ENCODE measurements at regions not wholly inside any gene's neighbourhood (a gene's known extent, or its start where the extent isn't known, plus 50 kb on each side); places are given as distances from the start of the nearest gene placed in this dataset.

DNA sequence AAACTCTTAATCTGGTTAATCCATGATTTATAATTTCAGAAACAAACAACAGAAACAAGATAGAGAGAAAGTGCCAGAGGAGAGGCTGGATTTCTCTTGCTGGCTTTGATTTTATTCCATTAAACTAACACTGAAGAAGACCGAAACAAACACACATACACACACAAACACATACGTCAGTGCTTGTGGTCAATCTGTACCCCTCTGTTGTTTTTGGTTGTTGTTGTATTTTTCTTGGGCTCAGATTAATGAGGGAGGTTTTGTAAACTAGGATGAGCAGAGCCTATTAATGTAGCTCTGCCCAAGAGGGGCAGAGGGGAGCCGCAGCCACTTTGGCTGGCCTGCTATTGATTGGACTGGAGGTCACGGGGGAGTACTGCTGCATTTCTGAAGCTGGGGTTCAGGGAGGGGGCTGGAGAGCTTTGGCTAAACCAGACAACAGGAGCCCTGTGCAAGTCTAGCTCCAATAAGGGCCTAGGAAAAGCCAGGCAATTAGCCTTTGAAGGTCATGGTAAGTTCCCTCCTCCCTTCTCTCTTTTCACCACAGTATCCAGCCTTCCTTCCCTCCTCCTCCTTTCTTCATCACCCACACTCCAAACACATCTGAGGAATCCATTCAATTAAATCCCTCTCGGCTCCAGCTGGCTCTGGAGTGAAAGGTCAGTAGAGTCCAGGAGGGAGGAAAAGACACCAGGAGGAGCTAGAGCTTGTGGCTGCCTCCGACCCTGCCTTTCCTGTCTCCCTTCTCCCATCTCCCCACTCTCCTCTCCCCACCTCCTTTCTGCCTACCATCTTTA, 344.1 kb upstream of the LMO3 start:
- no peak for DNase-seq

DNA sequence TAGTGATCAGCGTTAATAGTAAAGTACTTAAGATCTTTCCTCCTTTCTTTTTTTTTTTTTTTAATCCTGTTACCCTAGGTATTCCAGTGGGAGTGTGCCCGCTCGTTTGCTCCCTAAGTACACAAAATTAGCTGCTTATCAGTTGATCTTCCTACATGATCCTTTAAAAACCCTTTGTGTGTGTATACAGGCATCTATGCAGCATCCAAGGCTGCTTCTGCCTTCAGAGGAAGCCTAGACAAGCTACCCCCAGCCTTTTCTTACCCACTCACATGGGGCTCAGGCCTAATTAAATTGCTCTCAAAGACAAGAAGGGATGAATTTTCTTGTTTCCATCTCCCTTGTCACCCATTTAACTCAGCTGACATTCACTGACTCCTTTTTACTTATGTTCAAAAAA, 343.4 kb upstream of the LMO3 start:
- DNase-seq, result no peak

DNA sequence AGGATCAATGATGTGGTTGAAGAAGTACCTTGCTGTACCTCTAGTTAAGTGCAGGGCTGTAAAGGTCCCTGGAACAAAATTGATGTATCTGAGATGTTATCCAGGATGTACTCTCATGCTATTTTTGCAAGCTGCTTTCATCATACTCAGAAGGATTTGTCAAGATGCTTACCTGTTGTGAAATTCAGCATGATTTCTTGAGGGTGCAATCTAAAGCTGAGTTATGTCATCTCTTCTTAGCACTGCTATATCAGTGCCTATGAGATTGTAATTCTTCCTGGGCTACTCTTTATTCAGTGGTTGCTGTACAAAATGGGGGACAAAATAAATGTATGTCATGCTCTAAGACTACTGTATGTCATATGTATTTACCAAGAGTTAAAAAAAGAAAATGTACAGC, 340.7 kb upstream of the LMO3 start:
- no peak for DNase-seq

DNA sequence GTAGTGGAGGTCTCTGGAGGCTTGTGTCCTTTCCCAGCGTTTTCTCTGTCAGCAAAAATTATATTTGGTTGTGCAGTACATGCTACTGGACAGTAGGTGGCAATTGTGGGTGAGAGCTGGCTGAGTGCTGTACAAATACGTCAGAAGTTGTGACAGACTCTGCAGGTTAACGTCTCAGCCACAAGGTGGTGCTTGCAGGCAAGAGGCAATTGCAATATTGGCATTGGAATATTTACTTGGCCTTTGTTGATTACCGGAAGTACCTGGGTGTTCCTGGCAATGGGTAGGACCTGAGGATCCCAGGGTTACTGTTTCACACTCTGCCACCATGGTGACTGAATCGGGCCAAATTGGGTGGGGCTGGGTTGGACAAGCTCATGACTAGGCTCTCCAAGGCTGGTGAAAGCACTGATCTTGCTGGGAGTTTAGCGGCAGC, 333.9 kb upstream of the LMO3 start:
- peak; percentile 85 for DNase-seq

DNA sequence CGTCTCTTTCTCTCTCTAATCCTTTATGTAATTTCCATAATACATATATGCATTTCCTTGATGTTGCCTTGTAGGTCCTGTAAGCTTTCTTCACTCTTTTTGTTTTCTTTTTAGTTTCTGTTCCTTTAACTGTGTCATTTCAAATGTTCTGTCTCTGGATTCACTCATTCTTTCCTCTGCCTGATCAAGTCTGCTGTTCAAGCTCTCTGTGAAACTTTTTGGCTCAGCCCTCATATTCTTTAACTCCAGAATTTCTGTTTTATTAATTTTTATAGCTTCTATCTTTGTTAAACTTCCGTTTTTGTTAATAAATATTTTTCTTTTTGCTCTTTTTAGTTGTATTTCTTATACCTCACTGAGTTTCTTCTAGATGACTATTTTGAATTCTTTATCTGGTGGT, 321.3 kb upstream of the LMO3 start:
- DNase-seq, result no peak

DNA sequence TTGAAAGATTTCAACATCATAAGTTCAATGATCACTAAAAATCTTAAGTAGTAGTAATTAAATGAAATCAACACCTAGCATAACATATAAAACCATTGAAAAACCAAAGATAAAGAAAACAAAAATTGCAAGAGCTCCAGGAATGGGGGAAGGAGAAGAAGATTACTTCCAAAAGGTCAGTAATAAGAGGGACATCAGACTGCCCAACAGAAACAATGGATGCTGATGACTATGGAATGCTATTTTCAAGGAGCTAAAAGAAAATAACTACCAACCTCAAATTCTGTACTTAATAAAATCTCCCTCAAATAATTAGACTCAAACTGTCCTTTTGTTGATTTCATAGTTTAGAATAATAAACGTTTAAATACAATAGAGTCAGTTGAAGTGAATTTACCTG, 314.5 kb upstream of the LMO3 start:
- no peak for DNase-seq

DNA sequence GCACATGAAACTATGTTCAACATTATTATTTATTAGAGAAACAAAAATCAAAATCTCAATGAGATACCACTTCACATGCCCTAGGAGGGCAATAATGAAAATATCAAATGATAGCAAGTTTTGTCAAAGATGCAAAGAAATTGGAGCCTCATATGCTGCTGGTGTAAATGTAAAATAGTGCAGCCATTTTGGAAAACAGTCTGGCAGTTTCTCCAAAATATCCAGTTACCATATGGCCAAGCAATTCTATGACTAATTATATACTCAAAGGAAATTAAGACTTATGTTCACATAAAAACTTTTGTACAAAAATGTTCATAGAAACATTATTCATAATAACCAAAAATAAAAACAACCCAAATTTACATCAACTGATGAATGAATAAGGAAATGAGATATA, 313.6 kb upstream of the LMO3 start:
- no peak for DNase-seq

DNA sequence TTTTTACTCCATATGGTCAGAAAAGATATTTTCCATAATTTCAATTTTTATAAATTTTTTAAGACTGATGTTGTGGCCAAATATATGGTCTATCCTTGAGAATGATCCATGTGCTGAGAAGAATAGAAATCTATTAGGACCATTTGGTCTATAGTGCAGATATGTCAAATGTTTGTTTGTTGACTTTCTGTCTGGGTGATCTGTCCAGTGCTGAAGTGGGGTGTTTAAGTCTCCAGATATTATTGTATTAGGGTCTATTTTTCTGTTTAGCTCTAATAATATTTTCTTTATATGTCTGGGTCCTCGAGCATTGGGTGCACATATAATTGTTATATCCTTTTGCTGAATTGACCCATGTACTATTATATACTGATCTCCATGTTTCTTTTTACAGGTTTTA, 308.9 kb upstream of the LMO3 start:
- no peak for DNase-seq

DNA sequence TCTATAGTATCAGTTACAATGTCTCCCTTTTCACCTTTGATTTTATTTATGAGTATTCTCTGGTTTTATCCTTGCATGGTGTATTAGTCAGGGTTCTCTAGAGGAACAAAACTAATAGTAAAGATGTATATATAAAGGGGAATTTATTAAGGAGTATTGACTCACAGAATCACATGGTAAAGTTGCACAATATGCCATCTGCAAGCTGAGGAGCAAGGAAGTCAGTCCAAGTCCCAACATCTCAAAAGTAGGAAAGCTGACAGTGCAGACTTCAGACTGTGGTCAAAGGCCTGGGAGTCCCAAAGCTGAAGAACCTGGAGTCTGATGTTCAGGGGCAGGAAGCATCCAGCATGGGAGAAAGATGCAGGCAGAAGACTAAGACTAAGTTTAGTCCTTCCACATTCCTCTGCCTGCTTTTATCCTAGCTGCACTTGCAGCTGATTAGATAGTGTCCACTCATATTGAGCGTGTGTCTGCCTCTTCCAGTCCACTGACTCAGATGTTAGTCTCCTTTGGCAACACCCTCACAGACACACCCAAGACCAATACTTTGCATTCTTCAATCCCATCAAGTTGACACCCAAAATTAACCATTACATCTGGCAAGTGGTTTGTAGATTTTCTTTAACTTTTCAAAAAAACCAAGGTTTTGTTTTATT, 308.0 kb upstream of the LMO3 start:
- DNase-seq, result no peak

DNA sequence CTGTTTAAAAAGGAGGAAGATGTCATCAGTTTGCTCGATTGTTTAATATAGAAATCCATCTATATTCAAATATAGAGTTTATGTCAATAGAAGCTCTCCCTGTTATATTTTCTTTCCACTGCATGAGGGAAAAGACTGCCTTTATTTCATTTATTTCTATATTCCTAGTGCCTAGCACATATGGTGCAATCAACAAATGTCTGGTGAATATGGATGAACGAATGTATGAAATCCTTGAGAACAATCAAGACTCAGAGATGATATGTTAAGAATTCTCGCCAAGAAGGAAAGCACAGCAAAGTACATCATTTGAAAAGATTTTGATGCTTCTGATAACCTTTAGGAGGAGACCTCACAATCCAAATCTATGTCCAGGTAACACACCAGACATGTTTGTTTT, 296.0 kb upstream of the LMO3 start:
- no peak for DNase-seq

DNA sequence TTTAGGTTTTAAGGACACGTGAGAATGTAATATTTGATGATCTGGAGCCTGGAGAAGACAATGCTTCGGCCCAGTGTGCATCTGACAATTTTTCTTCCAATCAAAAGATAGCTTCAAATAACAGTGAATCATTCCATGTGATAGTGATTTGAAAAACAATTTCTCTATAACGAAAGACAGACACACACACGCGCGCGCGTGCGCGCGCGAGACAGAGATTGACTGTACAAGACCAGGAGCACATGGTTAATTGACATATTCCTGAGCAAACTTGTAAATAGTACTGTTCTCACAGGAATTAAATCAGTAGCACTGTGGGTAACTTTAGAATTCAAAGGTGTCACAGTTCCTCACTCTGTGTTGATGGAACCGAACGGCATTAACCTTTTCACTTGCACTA, 287.5 kb upstream of the LMO3 start:
- DNase-seq, result no peak

DNA sequence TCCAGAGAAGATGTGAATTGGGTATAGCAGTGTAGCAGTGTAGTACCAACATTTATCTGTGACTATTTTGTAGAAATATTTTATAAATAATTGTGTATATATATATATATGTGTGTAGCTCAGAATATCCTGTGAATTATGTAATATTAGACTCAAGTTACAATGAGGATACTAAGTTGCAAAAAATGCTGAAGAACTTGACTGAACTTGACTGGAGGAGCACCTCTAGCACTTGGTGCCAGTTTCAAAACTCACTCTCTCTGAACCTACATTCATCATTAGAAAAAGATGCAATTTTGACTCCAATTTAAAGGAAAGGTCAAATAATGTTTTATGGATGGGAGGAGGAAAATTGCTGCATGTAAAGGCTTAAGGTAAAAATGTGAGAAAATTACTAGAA, 285.7 kb upstream of the LMO3 start:
- no peak for DNase-seq

DNA sequence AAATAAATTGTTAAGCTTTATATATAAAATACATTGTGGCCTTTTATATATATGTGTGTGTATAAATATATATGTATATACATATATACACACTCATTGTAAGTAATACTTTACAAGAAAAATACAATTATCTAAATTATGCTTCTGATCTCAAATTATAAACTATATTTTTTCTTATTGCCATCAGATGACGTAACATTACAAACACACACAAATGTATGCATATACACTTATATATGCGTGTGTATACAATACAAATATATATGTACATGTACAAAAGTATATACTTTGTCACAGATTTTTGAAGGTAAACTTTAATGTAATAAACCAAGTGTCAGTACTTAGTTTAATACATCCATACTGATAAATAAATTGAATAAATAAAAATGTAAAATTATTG, 278.9 kb upstream of the LMO3 start:
- no peak for DNase-seq

DNA sequence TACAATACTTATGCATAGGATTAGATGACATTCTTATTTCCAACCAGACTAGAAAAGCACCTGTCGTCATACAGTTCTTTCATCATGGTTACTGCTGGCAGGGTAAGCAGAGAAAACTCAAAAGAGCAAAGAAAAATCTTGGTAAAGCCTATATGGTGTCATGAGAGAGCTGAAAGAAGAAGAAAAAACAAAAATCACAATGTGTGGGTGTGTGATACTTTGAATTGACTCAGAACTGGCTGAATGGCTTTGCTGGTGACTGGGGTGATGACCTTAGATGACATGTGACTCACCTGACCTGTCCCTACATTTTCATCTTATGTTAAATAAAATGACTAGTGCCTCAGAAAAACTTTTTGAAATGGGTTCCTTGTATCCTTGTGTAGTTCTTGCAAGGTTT, 278.1 kb upstream of the LMO3 start:
- DNase-seq, result no peak

DNA sequence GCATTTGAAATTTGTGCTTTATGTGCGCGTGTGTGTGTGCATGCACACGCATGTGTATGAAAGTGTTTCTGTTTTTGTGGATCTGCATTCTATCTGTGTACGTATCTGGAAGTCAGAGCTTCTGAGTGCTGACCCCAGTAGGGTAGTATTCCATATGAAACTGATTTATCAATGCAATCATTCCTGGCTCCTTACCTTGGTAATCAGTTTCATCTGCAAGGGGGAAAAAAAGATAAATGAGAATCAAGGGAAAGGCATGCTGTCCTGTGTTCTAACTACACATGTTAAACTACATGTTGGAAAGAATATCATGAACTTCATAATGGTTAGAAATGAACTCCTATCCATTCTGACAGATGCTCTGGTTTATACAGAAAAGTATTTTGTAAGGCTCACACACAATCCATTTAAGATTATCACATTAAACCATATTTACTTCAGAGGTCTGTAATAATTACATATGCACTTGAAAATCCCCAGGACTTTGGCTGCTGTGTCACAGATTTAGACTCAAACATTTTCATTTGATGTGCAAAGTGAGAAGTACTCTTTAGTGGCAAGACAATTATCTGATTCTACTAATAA, 276.1 kb upstream of the LMO3 start:
- no peak for DNase-seq

DNA sequence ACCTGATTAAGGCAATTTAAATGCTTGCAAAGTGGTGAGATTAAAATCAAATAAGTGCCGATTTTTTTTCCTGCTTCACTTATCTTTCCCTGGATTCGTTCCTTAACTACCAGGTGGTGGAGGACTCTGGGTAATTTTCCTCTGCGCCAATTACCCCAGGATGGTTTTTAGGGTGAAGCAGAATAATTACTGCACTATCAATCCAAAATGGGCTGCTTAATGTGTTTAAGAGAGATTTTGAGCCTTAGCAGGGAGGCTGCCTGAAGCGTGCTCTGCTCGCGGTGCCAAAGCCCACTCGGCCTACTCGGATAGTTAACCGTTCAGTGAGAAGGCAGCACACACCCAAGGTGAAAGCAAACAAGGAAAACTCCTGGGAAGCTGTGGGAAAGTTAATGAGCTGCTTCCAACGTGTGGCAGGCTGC, 274.9 kb upstream of the LMO3 start:
- DNase-seq, result no peak

DNA sequence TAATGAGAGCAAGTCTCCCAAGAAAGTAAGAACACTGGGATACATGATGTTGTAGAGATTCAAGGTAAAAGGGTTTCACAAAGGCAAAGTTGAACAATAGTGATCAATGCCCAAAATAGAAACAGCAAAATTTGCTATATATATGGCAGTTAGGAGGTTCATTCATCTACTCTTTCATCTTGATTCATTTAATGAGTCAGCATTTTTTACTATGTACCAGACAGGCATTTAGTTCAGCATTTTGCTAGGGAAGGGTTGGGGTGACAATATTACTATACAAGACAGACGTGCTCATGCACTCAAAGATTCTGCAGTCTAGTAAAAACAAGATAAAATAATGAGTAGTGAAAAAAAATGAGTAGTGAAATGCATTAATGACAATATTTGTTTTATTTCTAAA, 264.9 kb upstream of the LMO3 start:
- DNase-seq, result no peak

DNA sequence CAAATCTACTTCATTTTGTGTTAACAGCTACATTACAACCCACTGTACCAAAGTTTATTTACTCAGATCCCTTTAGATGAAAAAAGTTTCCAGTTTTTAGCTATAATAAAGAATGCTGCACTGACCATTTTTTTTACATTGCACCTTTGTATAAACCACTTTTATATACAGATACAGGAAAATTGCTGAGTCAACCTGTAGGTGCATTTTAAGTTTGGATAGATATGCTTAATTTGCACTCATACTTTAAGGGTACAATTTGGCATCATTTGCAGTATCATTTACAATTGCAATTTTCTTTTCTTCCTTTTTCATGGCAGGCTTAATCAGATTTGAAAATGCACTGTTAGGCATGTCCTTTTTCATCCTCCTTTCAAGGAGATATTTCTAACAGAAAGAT, 257.8 kb upstream of the LMO3 start:
- DNase-seq, result no peak

DNA sequence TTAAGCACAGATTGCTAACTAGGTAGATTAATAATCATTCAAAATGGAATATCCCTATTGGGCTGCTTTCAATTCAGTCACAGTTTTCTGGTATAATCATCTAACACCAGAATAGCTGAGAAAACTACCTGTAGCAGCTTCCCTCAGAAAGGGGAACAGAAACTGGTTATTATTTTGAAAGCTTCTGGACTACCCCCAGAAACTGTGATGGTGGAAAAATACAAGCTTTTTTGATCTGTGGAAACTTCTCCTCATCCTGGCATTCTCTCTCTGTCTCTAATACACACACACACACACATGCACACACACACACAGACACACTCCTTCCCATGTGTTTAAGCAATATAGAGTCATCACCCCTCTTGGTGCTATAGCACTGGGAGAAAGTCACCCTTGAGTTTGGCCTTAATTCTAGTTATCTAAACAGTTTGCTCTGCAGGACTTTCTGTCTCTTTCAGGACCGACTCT, 251.5 kb upstream of the LMO3 start:
- DNase-seq, result no peak

DNA sequence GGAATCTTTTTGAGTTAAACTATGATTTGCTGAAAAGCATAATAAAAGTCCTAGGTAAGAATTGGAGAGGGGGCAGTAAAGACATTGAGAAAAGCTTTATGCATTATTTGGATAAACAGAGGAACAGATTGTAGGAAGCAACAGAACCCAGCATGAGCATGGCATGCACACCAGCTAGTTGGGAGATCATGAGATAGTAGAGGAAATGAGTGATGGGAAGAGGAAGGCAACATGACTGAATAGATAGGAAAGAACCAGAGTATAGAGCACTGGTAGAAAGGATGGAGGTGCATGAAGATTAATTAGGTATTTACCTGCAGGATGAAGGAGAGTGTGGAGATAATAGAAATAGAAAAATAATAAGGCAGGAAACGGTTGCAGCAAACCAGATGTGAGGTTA, 248.5 kb upstream of the LMO3 start:
- no peak for DNase-seq

DNA sequence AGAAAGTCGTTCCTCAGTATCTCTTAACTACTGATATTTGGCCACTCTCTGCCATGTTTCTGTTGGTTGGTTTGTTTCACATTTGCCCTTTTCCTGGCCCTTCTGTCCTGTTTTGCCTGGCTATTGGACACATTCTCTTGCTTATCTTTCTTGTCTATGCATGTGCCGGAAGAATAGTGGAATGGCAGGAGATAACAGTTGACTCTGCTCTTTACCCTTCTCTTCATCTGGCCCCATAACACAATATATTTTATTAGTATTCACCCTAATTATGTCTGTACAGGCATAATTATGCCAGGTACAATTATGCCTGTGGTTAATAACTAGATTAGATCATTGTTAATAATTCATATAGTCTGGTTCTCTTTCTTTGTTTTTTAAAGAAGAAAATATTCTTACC, 243.5 kb upstream of the LMO3 start:
- DNase-seq, result no peak

DNA sequence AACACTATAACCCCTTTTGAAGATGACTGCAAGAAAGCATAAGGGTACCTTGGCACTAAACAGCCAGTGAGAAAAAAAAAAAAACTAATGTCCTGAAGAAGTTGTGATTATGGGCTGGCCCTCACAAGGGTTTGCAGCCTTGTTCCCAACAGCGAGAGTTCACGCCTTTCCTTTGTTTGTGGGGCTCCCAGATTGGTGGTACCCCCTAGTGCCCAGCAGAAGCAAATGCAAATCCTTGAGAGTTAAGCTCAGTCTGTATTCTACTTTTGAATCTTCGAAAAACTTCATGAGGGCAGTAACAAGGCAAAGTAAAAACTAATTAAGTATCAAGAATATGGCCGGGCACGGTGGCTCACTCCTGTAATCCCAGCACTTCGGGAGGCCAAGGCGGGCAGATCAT, 238.9 kb upstream of the LMO3 start:
- DNase-seq, result no peak

DNA sequence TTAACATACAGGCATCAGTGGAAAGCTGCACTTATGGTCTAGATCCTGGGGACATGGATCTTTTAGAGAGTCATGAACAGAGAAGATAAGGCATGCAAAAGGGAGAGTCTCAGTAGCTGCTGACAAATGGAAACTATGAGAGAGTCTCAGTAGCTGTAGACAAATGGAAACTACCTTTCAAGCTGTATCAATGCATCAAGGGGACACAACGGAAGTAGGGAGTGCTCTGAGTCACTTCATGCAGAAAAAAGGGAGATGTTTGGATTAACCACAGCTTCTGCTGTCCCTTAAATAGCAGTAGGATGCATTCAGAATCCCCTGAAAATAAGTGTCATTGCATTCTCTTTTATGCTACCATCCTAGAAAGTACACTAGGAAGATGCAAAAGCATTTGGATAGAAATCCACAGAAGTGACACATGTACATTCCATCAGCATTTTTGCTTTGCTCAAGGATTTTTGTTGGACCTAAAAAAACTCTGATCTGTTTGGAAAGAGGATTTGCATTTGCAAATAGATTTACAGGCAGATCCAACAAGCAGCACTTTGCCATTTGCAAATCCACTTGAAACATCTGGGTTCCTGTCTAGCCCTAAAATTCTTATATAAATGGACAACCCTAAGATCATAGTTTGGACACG, 227.5 kb upstream of the LMO3 start:
- DNase-seq, result no peak

DNA sequence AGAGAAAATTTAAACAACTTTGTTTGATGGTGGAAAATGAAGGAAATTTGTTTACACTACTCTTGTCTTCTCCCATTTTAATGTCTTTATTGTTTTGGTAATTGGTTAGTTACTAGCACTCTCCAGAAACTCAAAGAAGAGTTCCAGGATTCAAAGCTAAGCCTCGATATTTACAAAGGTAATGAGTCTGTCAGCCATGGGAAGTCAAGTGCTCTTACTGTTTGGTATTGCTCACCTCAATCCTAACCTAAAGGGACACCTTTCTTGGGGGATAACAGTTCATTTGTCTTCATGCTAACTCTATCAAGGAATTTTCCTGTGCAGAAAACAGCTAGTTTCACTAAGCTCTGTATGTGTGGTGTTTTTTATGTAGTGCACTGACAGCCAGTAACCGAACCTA, 222.9 kb upstream of the LMO3 start:
- no peak for DNase-seq
